ENCODE measurements at regions not wholly inside any gene's neighbourhood (a gene's known extent, or its start where the extent isn't known, plus 50 kb on each side); places are given as distances from the start of the nearest gene placed in this dataset.
A peak's percentile ranks its signal among the peaks of the same experiment; 100 is the strongest.

DNA sequence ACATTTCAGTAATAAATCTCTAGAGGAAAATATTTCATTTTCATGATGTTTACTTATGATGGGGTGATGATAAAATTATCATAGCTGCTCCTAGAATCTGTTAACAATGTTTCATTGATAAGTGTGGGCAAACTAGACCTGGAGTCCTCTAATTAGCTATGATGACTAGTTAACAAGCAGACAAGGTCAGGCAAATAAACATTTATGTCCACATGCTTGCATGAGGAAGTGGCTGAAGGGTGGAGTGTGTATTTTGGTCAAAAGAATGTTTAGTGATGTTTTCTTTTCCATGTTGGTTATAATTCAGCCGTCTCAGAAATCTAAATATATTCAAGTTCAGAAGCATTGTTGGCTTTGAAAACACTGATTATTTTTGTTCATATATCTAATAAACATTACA lies 99.9 kb upstream of the FN1 start:
- ATAC-seq (no peak), DNase-seq (ENCODE audit: extremely low read depth in 1 of 4, low spot score in 3 of 4) (no peak), FAIRE-seq (no peak)
- POLR2A ChIA-PET: interaction anchor here (0.5 to 0.6 kb wide), 2 partner anchors 125 to 273 kb away, joined by 3 read pairs; no protein-coding TSS in a partner anchor
- no peaks in the 10 kb centered on the region for H3K27me3 ChIP-seq (ENCODE audit: control insufficient read depth in 2 of 2, insufficient read depth in 2 of 2, low read length in 2 of 2)
- CTCF ChIA-PET (ENCODE audit: low intra/inter-chr PET ratio): no interaction called here
- no peak overlapping the region for H2AFZ ChIP-seq (ENCODE audit: low read depth, low read length)
- H3K36me3 ChIP-seq (ENCODE audit: control insufficient read depth, insufficient read depth, low read length): no peaks in the 10 kb centered on the region
- H3K9ac ChIP-seq (ENCODE audit: insufficient read depth in 1 of 2, low read depth in 2 of 2, low read length in 2 of 2): no peak overlapping the region
- WGBS (ENCODE audit: insufficient coverage, low coverage, missing lambda C conversion rate): 33% methylated on average over 1 of the region's 1 CpG
- H3K4me3 ChIP-seq: no peak overlapping the region
- no peaks in the 10 kb centered on the region; a peak in 1 of 5 replicates for H3K4me1 ChIP-seq (replicated peaks in 1 of 2; ENCODE audit: control insufficient read depth in 2 of 2, insufficient read depth in 2 of 2, low read length in 2 of 2)
- TF ChIP-seq ZNF232 (CRISPR knock-in tag; IDR thresholded peaks at IDR 0.05): no peak
- TF ChIP-seq, protein P1, sequence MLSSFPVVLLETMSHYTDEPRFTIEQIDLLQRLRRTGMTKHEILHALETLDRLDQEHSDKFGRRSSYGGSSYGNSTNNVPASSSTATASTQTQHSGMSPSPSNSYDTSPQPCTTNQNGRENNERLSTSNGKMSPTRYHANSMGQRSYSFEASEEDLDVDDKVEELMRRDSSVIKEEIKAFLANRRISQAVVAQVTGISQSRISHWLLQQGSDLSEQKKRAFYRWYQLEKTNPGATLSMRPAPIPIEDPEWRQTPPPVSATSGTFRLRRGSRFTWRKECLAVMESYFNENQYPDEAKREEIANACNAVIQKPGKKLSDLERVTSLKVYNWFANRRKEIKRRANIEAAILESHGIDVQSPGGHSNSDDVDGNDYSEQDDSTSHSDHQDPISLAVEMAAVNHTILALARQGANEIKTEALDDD (IDR thresholded peaks at IDR 0.05): 0 out of 2 replicates have a peak, but pooled peaks have one; percentile 26
- H3K9me1 ChIP-seq (ENCODE audit: control insufficient read depth, insufficient read depth, low read length): no peaks in the 10 kb centered on the region
- BruUV-seq (replicated peaks): no TSS peak
- intact Hi-C loops (cut with micrococcal nuclease) (no loop called here), in situ Hi-C loops (cut with MboI) (no loop called here)
- no peaks in the 10 kb centered on the region for H3K9me3 ChIP-seq (replicated peaks; ENCODE audit: control insufficient read depth, insufficient read depth, low read depth, low read length)
- no peaks in the 10 kb centered on the region for H4K20me1 ChIP-seq (replicated peaks; ENCODE audit: control insufficient read depth, insufficient read depth, low read length)
- no peak overlapping the region for H3K27ac ChIP-seq (ENCODE audit: extremely low read depth, low read depth, low read length)
- H3K4me2 ChIP-seq (ENCODE audit: insufficient read depth, low read length): no peak overlapping the region
- H3K79me2 ChIP-seq (ENCODE audit: control insufficient read depth, insufficient read depth, low read length): no peaks in the 10 kb centered on the region

DNA sequence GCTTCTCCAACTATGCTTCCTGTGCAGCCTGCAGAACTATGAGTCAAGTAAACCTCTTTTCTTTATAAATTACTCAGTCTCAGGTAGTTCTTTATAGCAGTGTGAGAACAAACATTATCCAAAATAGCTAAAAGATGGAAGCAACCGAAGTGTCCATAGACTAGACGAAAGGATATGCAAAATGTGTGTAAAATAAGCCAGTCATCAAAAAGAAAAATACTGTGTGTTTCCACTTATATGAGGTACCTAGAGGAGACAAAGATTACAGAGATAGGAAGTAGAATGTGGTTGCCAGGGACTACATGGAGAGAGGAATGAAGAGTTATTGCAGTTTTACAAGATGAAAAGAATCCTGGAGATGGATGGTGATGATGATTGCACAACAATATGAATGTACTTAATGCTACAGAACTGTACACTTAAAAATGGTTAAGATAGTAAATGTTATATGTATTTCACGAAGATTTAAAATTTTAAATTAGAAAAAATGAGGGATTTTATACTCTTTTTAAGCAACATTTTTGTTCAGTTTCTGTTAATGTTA lies 99.3 kb upstream of the FN1 start:
- no peak overlapping the region for H3K9ac ChIP-seq (ENCODE audit: insufficient read depth in 1 of 2, low read depth in 2 of 2, low read length in 2 of 2)
- DNase-seq (ENCODE audit: extremely low read depth in 1 of 4, low spot score in 3 of 4) (no peak), ATAC-seq (no peak), FAIRE-seq (no peak)
- H4K20me1 ChIP-seq (replicated peaks; ENCODE audit: control insufficient read depth, insufficient read depth, low read length): no peaks in the 10 kb centered on the region
- WGBS (ENCODE audit: insufficient coverage, low coverage, missing lambda C conversion rate): 35% methylated on average over 3 of the region's 3 CpGs
- H3K4me1 ChIP-seq (replicated peaks in 1 of 2; ENCODE audit: control insufficient read depth in 2 of 2, insufficient read depth in 2 of 2, low read length in 2 of 2): no peaks in the 10 kb centered on the region; a peak in 1 of 5 replicates
- BruUV-seq (replicated peaks): no TSS peak
- H3K27me3 ChIP-seq (ENCODE audit: control insufficient read depth in 2 of 2, insufficient read depth in 2 of 2, low read length in 2 of 2): no peaks in the 10 kb centered on the region
- no peaks in the 10 kb centered on the region for H3K9me1 ChIP-seq (ENCODE audit: control insufficient read depth, insufficient read depth, low read length)
- no peak overlapping the region for H3K27ac ChIP-seq (ENCODE audit: extremely low read depth, low read depth, low read length)
- H3K36me3 ChIP-seq (ENCODE audit: control insufficient read depth, insufficient read depth, low read length): no peaks in the 10 kb centered on the region
- H3K9me3 ChIP-seq (replicated peaks; ENCODE audit: control insufficient read depth, insufficient read depth, low read depth, low read length): no peaks in the 10 kb centered on the region
- no peak overlapping the region for H3K4me2 ChIP-seq (ENCODE audit: insufficient read depth, low read length)
- no peak overlapping the region for H2AFZ ChIP-seq (ENCODE audit: low read depth, low read length)
- H3K4me3 ChIP-seq: no peak overlapping the region
- in situ Hi-C loops (cut with MboI) (no loop called here), intact Hi-C loops (cut with micrococcal nuclease) (no loop called here)
- POLR2A ChIA-PET: interaction anchor here (0.5 kb wide), 1 partner anchor 125 kb away, joined by 3 read pairs; no protein-coding TSS in a partner anchor
- H3K79me2 ChIP-seq (ENCODE audit: control insufficient read depth, insufficient read depth, low read length): no peaks in the 10 kb centered on the region
- CTCF ChIA-PET (ENCODE audit: low intra/inter-chr PET ratio): no interaction called here
- TF ChIP-seq ZNF253 (CRISPR knock-in tag; conservative IDR thresholded peaks at IDR 0.05): no peak
- no peak for TF ChIP-seq CEBPG (CRISPR knock-in tag; IDR thresholded peaks at IDR 0.05)
- peak; percentile 26 to 45; a peak in 2 of 4 replicates for TF ChIP-seq CEBPG (tag; conservative IDR thresholded peaks at IDR 0.05 in 1 of 2, IDR thresholded peaks at IDR 0.05 in 1 of 2)
- TF ChIP-seq, protein P2, sequence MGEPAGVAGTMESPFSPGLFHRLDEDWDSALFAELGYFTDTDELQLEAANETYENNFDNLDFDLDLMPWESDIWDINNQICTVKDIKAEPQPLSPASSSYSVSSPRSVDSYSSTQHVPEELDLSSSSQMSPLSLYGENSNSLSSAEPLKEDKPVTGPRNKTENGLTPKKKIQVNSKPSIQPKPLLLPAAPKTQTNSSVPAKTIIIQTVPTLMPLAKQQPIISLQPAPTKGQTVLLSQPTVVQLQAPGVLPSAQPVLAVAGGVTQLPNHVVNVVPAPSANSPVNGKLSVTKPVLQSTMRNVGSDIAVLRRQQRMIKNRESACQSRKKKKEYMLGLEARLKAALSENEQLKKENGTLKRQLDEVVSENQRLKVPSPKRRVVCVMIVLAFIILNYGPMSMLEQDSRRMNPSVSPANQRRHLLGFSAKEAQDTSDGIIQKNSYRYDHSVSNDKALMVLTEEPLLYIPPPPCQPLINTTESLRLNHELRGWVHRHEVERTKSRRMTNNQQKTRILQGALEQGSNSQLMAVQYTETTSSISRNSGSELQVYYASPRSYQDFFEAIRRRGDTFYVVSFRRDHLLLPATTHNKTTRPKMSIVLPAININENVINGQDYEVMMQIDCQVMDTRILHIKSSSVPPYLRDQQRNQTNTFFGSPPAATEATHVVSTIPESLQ (CRISPR knock-in tag; IDR thresholded peaks at IDR 0.05): no peak
- no peak for TF ChIP-seq PCBP2 (IDR thresholded peaks at IDR 0.05; ENCODE audit: low read depth, low read length, poor library complexity, severe bottlenecking)
- no peak for TF ChIP-seq ZNF780A (CRISPR knock-in tag; IDR thresholded peaks at IDR 0.05)
- no peak for TF ChIP-seq FOXA1 (IDR thresholded peaks at IDR 0.05; ENCODE audit: borderline replicate concordance)
- no peak for TF ChIP-seq SIN3A (IDR thresholded peaks at IDR 0.05; ENCODE audit: borderline replicate concordance in 2 of 2, control insufficient read depth in 1 of 2, low read depth in 2 of 2, low read length in 2 of 2)
- no peak for TF ChIP-seq ETS1 (conservative IDR thresholded peaks at IDR 0.05; ENCODE audit: control insufficient read depth, low read depth, low read length)
- TF ChIP-seq MCM3 (IDR thresholded peaks at IDR 0.05): no peak
